IMR-90 (cell line): ENCODE measurements at regions not wholly inside any gene's neighbourhood (a gene's known extent, or its start where the extent isn't known, plus 50 kb on each side); places are given as distances from the start of the nearest gene placed in this dataset.
"Not testable (repeated sequence)": the region's sequence is repeated elsewhere in the genome, so short reads cannot be mapped to it uniquely, and the experiment has no call there.

Experiments
- ATAC-seq: fragments of 200-7000 bp; cut with Tn5 transposase; 2 replicates; pipeline ENCODE4 v1.9.1; 2020; ENCODE audit warnings: low read depth, mild to moderate bottlenecking, moderate library complexity
- BruUV-seq: library from RNA; stranded (reverse); fragments of 400-500 nt; replicated peaks from 2 replicates; lab custom pipeline; 2021; lab: Mats Ljungman, UMichigan
- CTCF ChIA-PET: fragments of 300-600 bp; formaldehyde crosslinking; extraction: SDS; loops from one replicate; lab custom pipeline; 2021; ENCODE audit warnings: antibody characterized with exemption; lab: Yijun Ruan, JAX
- POLR2A ChIA-PET: fragments of 300-600 bp; sonication (Branson Sonifier 250); formaldehyde crosslinking; loops from one replicate; lab custom pipeline; 2022; ENCODE audit warnings: antibody characterized with exemption; ENCODE audit not compliant: unreplicated experiment; lab: Charles Lee
- DNase-seq: peaks from one replicate; pipeline ENCODE4 v3.0.0; 2013
- H2AFZ ChIP-seq: replicated peaks from 2 replicates; pipeline ENCODE3; 2013; ENCODE audit warnings: low read length, mild to moderate bottlenecking; ENCODE audit not compliant: poor library complexity
- H2AK5ac ChIP-seq: 2 replicates; pipeline ENCODE4 v1.6.1; 2013; ENCODE audit warnings: low read depth, low read length, inconsistent platforms
- H2AK9ac ChIP-seq: replicated peaks from 2 replicates; pipeline ENCODE3; 2013; ENCODE audit warnings: mild to moderate bottlenecking, low read depth, low read length, moderate library complexity; ENCODE audit not compliant: poor library complexity
- H2BK120ac ChIP-seq: 2 replicates; pipeline ENCODE4 v1.6.1; 2013; ENCODE audit warnings: low read depth, low read length, inconsistent platforms
- H2BK15ac ChIP-seq: 3 replicates; pipeline ENCODE4 v1.6.1; 2013; ENCODE audit warnings: low read depth, low read length, inconsistent platforms
- H2BK20ac ChIP-seq: 2 replicates; pipeline ENCODE4 v1.6.1; 2013; ENCODE audit warnings: low read depth, mild to moderate bottlenecking, inconsistent platforms, low read length, moderate library complexity
- H2BK5ac ChIP-seq: 2 replicates; pipeline ENCODE4 v1.6.1; 2013; ENCODE audit warnings: mild to moderate bottlenecking, low read depth, low read length, inconsistent platforms; ENCODE audit not compliant: poor library complexity, severe bottlenecking
- H3K14ac ChIP-seq: replicated peaks from 2 replicates; pipeline ENCODE4 v1.6.1; 2013; ENCODE audit warnings: low read depth, low read length, inconsistent platforms
- H3K18ac ChIP-seq: 2 replicates; pipeline ENCODE4 v1.6.1; 2013; ENCODE audit warnings: low read depth, low read length, control low read depth
- H3K23ac ChIP-seq: 2 replicates; pipeline ENCODE4 v1.6.1; 2013; ENCODE audit warnings: low read depth, low read length, inconsistent platforms
- H3K27ac ChIP-seq: 2 replicates; pipeline ENCODE4 v1.5.1; 2013; ENCODE audit warnings: mild to moderate bottlenecking, control low read depth, low read length; ENCODE audit not compliant: insufficient read depth
- H3K27me3 ChIP-seq: 2 replicates; pipeline ENCODE4 v1.6.1; 2013; ENCODE audit warnings: low read length; ENCODE audit not compliant: control insufficient read depth, insufficient read depth
- H3K36me3 ChIP-seq: 2 replicates; pipeline ENCODE4 v1.6.1; 2013; ENCODE audit warnings: low read length, mixed read lengths; ENCODE audit not compliant: control insufficient read depth, insufficient read depth
- H3K4ac ChIP-seq: 2 replicates; pipeline ENCODE4 v1.6.1; 2013; ENCODE audit warnings: low read depth, low read length, inconsistent platforms
- H3K4me1 ChIP-seq: 2 replicates; pipeline ENCODE4 v1.6.1; 2013; ENCODE audit warnings: low read length, mixed read lengths; ENCODE audit not compliant: control insufficient read depth, insufficient read depth
- H3K4me2 ChIP-seq: 2 replicates; pipeline ENCODE4 v1.6.1; 2013; ENCODE audit warnings: low read depth, mild to moderate bottlenecking, control low read depth, low read length, moderate library complexity
- H3K4me3 ChIP-seq: 2 replicates; pipeline ENCODE4 v1.5.1; 2013; ENCODE audit warnings: low read depth, mild to moderate bottlenecking, control low read depth, low read length, moderate library complexity; ENCODE audit not compliant: insufficient read depth
- H3K56ac ChIP-seq: 2 replicates; pipeline ENCODE4 v1.6.1; 2013; ENCODE audit warnings: low read length, inconsistent platforms; ENCODE audit not compliant: insufficient read depth; ENCODE audit errors: extremely low read depth
- H3K79me1 ChIP-seq, 2 experiments: 2 replicates each; pipeline ENCODE4 v1.6.1; 2013; ENCODE audit warnings: low read length in 2 of 2, inconsistent platforms in 1 of 2, low read depth in 1 of 2
- H3K9ac ChIP-seq: 2 replicates; pipeline ENCODE4 v1.6.1; 2013; ENCODE audit warnings: low read depth, low read length, control low read depth
- H3K9me1 ChIP-seq: 2 replicates; pipeline ENCODE4 v1.6.1; 2013; ENCODE audit warnings: low read length, inconsistent platforms; ENCODE audit not compliant: insufficient read depth
- H3K9me3 ChIP-seq: 2 replicates; pipeline ENCODE4 v1.6.1; 2013; ENCODE audit warnings: low read length; ENCODE audit not compliant: control insufficient read depth, insufficient read depth
- H4K20me1 ChIP-seq: 2 replicates; pipeline ENCODE4 v1.6.1; 2013; ENCODE audit warnings: low read length, inconsistent platforms; ENCODE audit not compliant: insufficient read depth
- H4K5ac ChIP-seq: 2 replicates; pipeline ENCODE4 v1.6.1; 2013; ENCODE audit warnings: mild to moderate bottlenecking, low read depth, low read length, control low read depth
- H4K8ac ChIP-seq, 2 experiments: 2 replicates each; pipeline ENCODE4 v1.6.1; 2013; ENCODE audit warnings: low read depth in 2 of 2, low read length in 2 of 2, control low read depth in 1 of 2, inconsistent platforms in 1 of 2
- H4K91ac ChIP-seq: 2 replicates; pipeline ENCODE4 v1.6.1; 2013; ENCODE audit warnings: low read depth, low read length, inconsistent platforms; ENCODE audit not compliant: insufficient read depth
- WGBS, 2 experiments: methylation state at CpG; one replicate each; pipeline versions ENCODE4 v1.1.5 to v1.1.7; 2013; ENCODE audit warnings: missing lambda C conversion rate in 2 of 2; ENCODE audit not compliant: insufficient read length in 1 of 2; ENCODE audit errors: extremely low coverage in 2 of 2; 5-methylcytosine and 5-hydroxymethylcytosine counted together
- dilution Hi-C: fragments of 300-500 bp; cut with HindIII; formaldehyde crosslinking; loops from one replicate; pipeline ENCODE4 v1.14.3; 2018; ENCODE audit warnings: low sequenced_read_pairs; ENCODE audit not compliant: unreplicated experiment
- in situ Hi-C: fragments of 300-500 bp; cut with MboI; formaldehyde crosslinking; loops from 3 replicates; pipeline ENCODE4 v1.14.3; 2019; ENCODE audit warnings: low sequenced_read_pairs, inconsistent platforms, mixed read lengths
- intact Hi-C: fragments of 100-400 bp; cut with micrococcal nuclease; formaldehyde crosslinking; loops from 2 replicates; pipeline ENCODE4 v1.10.0; 2022

- dilution Hi-C loops, DNase-seq, H4K91ac ChIP-seq, H2BK5ac ChIP-seq, H3K14ac ChIP-seq, H3K27ac ChIP-seq, in situ Hi-C loops, H4K20me1 ChIP-seq, H4K8ac ChIP-seq, H3K4me3 ChIP-seq, intact Hi-C loops, H3K18ac ChIP-seq, H4K5ac ChIP-seq, H2AFZ ChIP-seq, H3K9me3 ChIP-seq, ATAC-seq, H2AK5ac ChIP-seq, H3K23ac ChIP-seq, H2BK20ac ChIP-seq, POLR2A ChIA-PET, H2BK120ac ChIP-seq, H3K4ac ChIP-seq, BruUV-seq, H2AK9ac ChIP-seq, CTCF ChIA-PET, H3K4me1 ChIP-seq, H3K56ac ChIP-seq, H3K9ac ChIP-seq, H3K36me3 ChIP-seq, H3K27me3 ChIP-seq, H3K79me1 ChIP-seq, H3K4me2 ChIP-seq, H2BK15ac ChIP-seq, H3K9me1 ChIP-seq: not testable (repeated sequence)
- no CpG with 5 or more reads among the region's 1 CpG for WGBS, 2 experiments
Observed at GRCh38 chr18:44359741-44360140, 320.9 kb upstream of the SETBP1 start.

- H3K4me3 ChIP-seq, H2BK15ac ChIP-seq, H3K56ac ChIP-seq, H3K4ac ChIP-seq, H3K18ac ChIP-seq, H4K20me1 ChIP-seq, H4K91ac ChIP-seq, H2AK9ac ChIP-seq, H3K27me3 ChIP-seq, H4K8ac ChIP-seq, H3K4me2 ChIP-seq, H3K9ac ChIP-seq, intact Hi-C loops, POLR2A ChIA-PET, BruUV-seq, in situ Hi-C loops, H2AFZ ChIP-seq, H3K14ac ChIP-seq, CTCF ChIA-PET, H3K27ac ChIP-seq, H3K9me1 ChIP-seq, H2BK20ac ChIP-seq, H2BK120ac ChIP-seq, ATAC-seq, H4K5ac ChIP-seq, H2BK5ac ChIP-seq, H3K9me3 ChIP-seq, H3K36me3 ChIP-seq, DNase-seq, dilution Hi-C loops, H3K4me1 ChIP-seq, H2AK5ac ChIP-seq, H3K79me1 ChIP-seq, H3K23ac ChIP-seq: not testable (repeated sequence)
- no CpG with 5 or more reads among the region's 1 CpG for WGBS, 2 experiments
Observed at GRCh38 chr18:44362213-44362612, 318.5 kb upstream of the SETBP1 start.
